ENCODE measurements at regions not wholly inside any gene's neighbourhood (a gene's known extent, or its start where the extent isn't known, plus 50 kb on each side); places are given as distances from the start of the nearest gene placed in this dataset.

GRCh38 chr20:52295556-52295955 is 104.0 kb upstream of the ZFP64 start:
- Histone ChIP-seq H3K27me3 (no peaks in the 10 kb centered on the region), H3K27ac (no peak overlapping the region), H3K4me3 (no peak overlapping the region), H3K36me3 (no peaks in the 10 kb centered on the region), H3K4me1 (no peaks in the 10 kb centered on the region), H3K9me3 (no peaks in the 10 kb centered on the region)
- intact Hi-C loops (cut with DNase I; ENCODE audit: low total_unique reads) = no loop called here
- TF ChIP-seq CTCF (IDR thresholded peaks at IDR 0.05) = no peak
- DNase-seq = no peak

- DNase-seq = no peak
- H3K36me3 ChIP-seq = no peaks in the 10 kb centered on the region
- no peaks in the 10 kb centered on the region for H3K9me3 ChIP-seq
- H3K27ac ChIP-seq = no peak overlapping the region
- intact Hi-C loops (cut with DNase I; ENCODE audit: low total_unique reads) = no loop called here
- H3K4me3 ChIP-seq = no peak overlapping the region
- TF ChIP-seq CTCF (IDR thresholded peaks at IDR 0.05) = no peak
- no peaks in the 10 kb centered on the region for H3K4me1 ChIP-seq
- H3K27me3 ChIP-seq = no peaks in the 10 kb centered on the region
Observed at GRCh38 chr20:52294106-52294628, 102.6 kb upstream of the ZFP64 start.

DNA sequence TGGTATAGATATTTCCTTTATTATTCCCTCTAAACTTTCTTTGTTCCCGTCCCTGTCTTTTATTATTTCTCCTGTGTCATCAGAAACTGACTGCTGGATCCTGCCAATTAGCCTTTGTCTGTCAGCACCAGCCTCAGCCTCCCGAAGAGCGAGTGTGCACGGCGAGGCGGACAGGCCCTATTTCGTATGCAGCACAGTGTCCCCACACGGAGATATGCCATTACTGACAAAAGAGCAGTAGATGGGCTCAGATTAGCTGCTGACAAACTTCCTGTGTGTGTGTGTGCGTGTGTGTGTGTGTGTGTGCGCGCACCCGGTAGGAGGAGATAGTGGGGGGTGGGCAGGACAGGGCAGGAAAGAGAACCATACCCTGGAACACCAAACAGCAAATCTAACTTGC is 99.5 kb upstream of the ZFP64 start:
- Histone ChIP-seq H3K9me3 (no peaks in the 10 kb centered on the region), H3K36me3 (no peaks in the 10 kb centered on the region), H3K27ac (no peak overlapping the region), H3K27me3 (no peaks in the 10 kb centered on the region), H3K4me3 (no peak overlapping the region), H3K4me1 (no peaks in the 10 kb centered on the region)
- intact Hi-C loops (cut with DNase I; ENCODE audit: low total_unique reads) = no loop called here
- no peak for TF ChIP-seq CTCF (IDR thresholded peaks at IDR 0.05)
- no peak for DNase-seq

GRCh38 chr20:52290569-52290968 is 99.0 kb upstream of the ZFP64 start:
- Histone ChIP-seq H3K9me3 (no peaks in the 10 kb centered on the region), H3K4me1 (no peaks in the 10 kb centered on the region), H3K4me3 (no peak overlapping the region), H3K36me3 (no peaks in the 10 kb centered on the region), H3K27ac (no peak overlapping the region), H3K27me3 (no peaks in the 10 kb centered on the region)
- no peak for TF ChIP-seq CTCF (IDR thresholded peaks at IDR 0.05)
- DNase-seq = no peak
- intact Hi-C loops (cut with DNase I; ENCODE audit: low total_unique reads) = no loop called here

GRCh38 chr20:52289956-52290565 is 98.5 kb upstream of the ZFP64 start:
- Histone ChIP-seq H3K27ac (no peak overlapping the region), H3K4me3 (no peak overlapping the region), H3K9me3 (no peaks in the 10 kb centered on the region), H3K4me1 (no peaks in the 10 kb centered on the region), H3K36me3 (no peaks in the 10 kb centered on the region), H3K27me3 (no peaks in the 10 kb centered on the region)
- intact Hi-C loops (cut with DNase I; ENCODE audit: low total_unique reads) = no loop called here
- no peak for DNase-seq
- no peak for TF ChIP-seq CTCF (IDR thresholded peaks at IDR 0.05)

- Histone ChIP-seq H3K9me3 (no peaks in the 10 kb centered on the region), H3K27me3 (no peaks in the 10 kb centered on the region), H3K4me3 (no peak overlapping the region), H3K27ac (no peak overlapping the region), H3K4me1 (no peaks in the 10 kb centered on the region), H3K36me3 (no peaks in the 10 kb centered on the region)
- no peak for DNase-seq
- no peak for TF ChIP-seq CTCF (IDR thresholded peaks at IDR 0.05)
- intact Hi-C loops (cut with DNase I; ENCODE audit: low total_unique reads) = no loop called here
Observed at GRCh38 chr20:52280407-52280806, 88.8 kb upstream of the ZFP64 start.

All from tibial artery (tissue), 4 donors.